ENCODE measurements at regions not wholly inside any gene's neighbourhood (a gene's known extent, or its start where the extent isn't known, plus 50 kb on each side); places are given as distances from the start of the nearest gene placed in this dataset.

GRCh38 chr12:77742631-77743030, 88.1 kb upstream of the NAV3 start:
- H3K4me1 ChIP-seq (ENCODE audit: control insufficient read depth, insufficient read depth, low read length) = no peaks in the 10 kb centered on the region
- no peak overlapping the region for H3K18ac ChIP-seq (ENCODE audit: low read depth, low read length)
- H3K27ac ChIP-seq (ENCODE audit: insufficient read depth, low read length) = no peak overlapping the region
- no peak overlapping the region for H3K23ac ChIP-seq (ENCODE audit: low read depth, low read length)
- H3K36me3 ChIP-seq (ENCODE audit: control insufficient read depth, insufficient read depth, low read length) = no peaks in the 10 kb centered on the region
- ChIA-PET CTCF (no interaction called here), POLR2A (ENCODE audit: unreplicated experiment) (no interaction called here)
- no peaks in the 10 kb centered on the region for H3K79me1 ChIP-seq (ENCODE audit: low read depth in 1 of 2, low read length in 2 of 2)
- no peak overlapping the region for H2AK5ac ChIP-seq (ENCODE audit: low read depth, low read length)
- in situ Hi-C loops (cut with MboI; ENCODE audit: low sequenced_read_pairs) (no loop called here), intact Hi-C loops (cut with micrococcal nuclease) (no loop called here), dilution Hi-C loops (cut with HindIII; ENCODE audit: low sequenced_read_pairs, unreplicated experiment) (no loop called here)
- WGBS, 2 experiments (ENCODE audit: extremely low coverage in 2 of 2, insufficient read length in 1 of 2) = no CpG with 5 or more reads among the region's 1 CpG
- DNase-seq (no peak), ATAC-seq (ENCODE audit: low read depth) (no peak)
- TF ChIP-seq FOS (IDR thresholded peaks at IDR 0.05; ENCODE audit: low read depth, low read length) = no peak
- no peak for TF ChIP-seq CHD1 (IDR thresholded peaks at IDR 0.05; ENCODE audit: low read depth, low read length)
- no peak for TF ChIP-seq MXI1 (IDR thresholded peaks at IDR 0.05; ENCODE audit: borderline replicate concordance, low read depth, low read length)
- TF ChIP-seq RFX5 (IDR thresholded peaks at IDR 0.05; ENCODE audit: low read depth, low read length) = no peak
- no peak for TF ChIP-seq RAD21 (IDR thresholded peaks at IDR 0.05; ENCODE audit: low read length)
- TF ChIP-seq ELK1 (IDR thresholded peaks at IDR 0.05; ENCODE audit: borderline replicate concordance, low read depth, low read length) = no peak
- no peak for TF ChIP-seq SMC3 (IDR thresholded peaks at IDR 0.05; ENCODE audit: low read depth, low read length)
- TF ChIP-seq CEBPB (IDR thresholded peaks at IDR 0.05; ENCODE audit: low read depth, low read length) = no peak
- no peak for TF ChIP-seq CTCF (conservative IDR thresholded peaks at IDR 0.05; ENCODE audit: low read depth, low read length)
- TF ChIP-seq NFE2L2 (IDR thresholded peaks at IDR 0.05; ENCODE audit: low read depth, low read length) = no peak
- no peak for TF ChIP-seq MAZ (IDR thresholded peaks at IDR 0.05; ENCODE audit: borderline replicate concordance, low read depth, low read length)
- no peak for TF ChIP-seq POLR2A (IDR thresholded peaks at IDR 0.05; ENCODE audit: low read depth, low read length)
- no peak for TF ChIP-seq USF2 (IDR thresholded peaks at IDR 0.05; ENCODE audit: low read depth, low read length)
- no peak for TF ChIP-seq BHLHE40 (IDR thresholded peaks at IDR 0.05; ENCODE audit: low read depth, low read length)
- TF ChIP-seq RCOR1 (IDR thresholded peaks at IDR 0.05; ENCODE audit: insufficient replicate concordance, low read length) = no peak
- TF ChIP-seq MAFK (IDR thresholded peaks at IDR 0.05; ENCODE audit: low read depth, low read length) = no peak
- BruUV-seq (replicated peaks) = no TSS peak
- no peak overlapping the region for H2BK120ac ChIP-seq (ENCODE audit: low read depth, low read length)
- H3K56ac ChIP-seq (ENCODE audit: extremely low read depth, insufficient read depth, low read length) = no peak overlapping the region
- H3K9me3 ChIP-seq (ENCODE audit: control insufficient read depth, insufficient read depth, low read length) = no peaks in the 10 kb centered on the region
- no peak overlapping the region for H2BK15ac ChIP-seq (ENCODE audit: low read depth, low read length)
- H4K5ac ChIP-seq (ENCODE audit: low read depth, low read length) = no peak overlapping the region
- H3K4me3 ChIP-seq (ENCODE audit: insufficient read depth, low read depth, low read length) = no peak overlapping the region
- H4K8ac ChIP-seq (ENCODE audit: low read depth in 2 of 2, low read length in 2 of 2) = no peak overlapping the region
- H3K9me1 ChIP-seq (ENCODE audit: insufficient read depth, low read length) = no peaks in the 10 kb centered on the region
- no peak overlapping the region for H3K14ac ChIP-seq (replicated peaks; ENCODE audit: low read depth, low read length)
- no peak overlapping the region for H3K4me2 ChIP-seq (ENCODE audit: low read depth, low read length)
- H4K91ac ChIP-seq (ENCODE audit: insufficient read depth, low read depth, low read length) = no peak overlapping the region
- no peak overlapping the region for H2BK5ac ChIP-seq (ENCODE audit: low read depth, low read length, poor library complexity, severe bottlenecking)
- no peak overlapping the region for H2BK20ac ChIP-seq (ENCODE audit: low read depth, low read length)
- H2AFZ ChIP-seq (replicated peaks; ENCODE audit: low read length, poor library complexity) = no peak overlapping the region
- no peaks in the 10 kb centered on the region for H4K20me1 ChIP-seq (ENCODE audit: insufficient read depth, low read length)
- no peak overlapping the region for H2AK9ac ChIP-seq (replicated peaks; ENCODE audit: low read depth, low read length, poor library complexity)
- H3K4ac ChIP-seq (ENCODE audit: low read depth, low read length) = no peak overlapping the region
- no peaks in the 10 kb centered on the region; the same call in 1 of the 2 replicates for H3K27me3 ChIP-seq (ENCODE audit: control insufficient read depth, insufficient read depth, low read length)
- no peak overlapping the region for H3K9ac ChIP-seq (ENCODE audit: low read depth, low read length)

All from IMR-90 (cell line).